GM19455 (cell line): ENCODE measurements at regions not wholly inside any gene's neighbourhood (a gene's known extent, or its start where the extent isn't known, plus 50 kb on each side); places are given as distances from the start of the nearest gene placed in this dataset.
"Not testable (repeated sequence)": the region's sequence is repeated elsewhere in the genome, so short reads cannot be mapped to it uniquely, and the experiment has no call there.

Source experiments
- ATAC-seq: cut with Tn5 transposase; IDR thresholded peaks from one replicate; pipeline ENCODE4 v1.9.1; 2021; ENCODE audit not compliant: unreplicated experiment

DNA sequence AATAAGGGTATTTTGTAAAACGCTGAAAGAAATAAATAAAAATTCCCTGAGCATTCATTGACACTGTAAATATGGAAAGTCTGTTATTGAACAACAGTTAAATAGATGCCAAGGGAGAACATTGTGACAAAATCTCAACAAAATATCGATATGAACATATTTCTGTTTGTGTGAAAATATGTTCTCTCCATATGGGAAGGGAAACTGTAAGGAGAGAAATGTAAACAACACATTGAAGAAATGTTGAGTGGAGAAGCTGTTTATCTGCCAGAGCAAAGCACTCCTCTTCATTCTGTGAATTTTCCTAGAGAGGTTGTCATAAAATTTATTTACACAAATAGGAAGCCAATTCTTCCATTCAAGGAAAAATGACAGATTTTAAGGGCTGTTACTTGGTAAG is 57.1 kb upstream of the EOMES start:
- no peak for ATAC-seq

DNA sequence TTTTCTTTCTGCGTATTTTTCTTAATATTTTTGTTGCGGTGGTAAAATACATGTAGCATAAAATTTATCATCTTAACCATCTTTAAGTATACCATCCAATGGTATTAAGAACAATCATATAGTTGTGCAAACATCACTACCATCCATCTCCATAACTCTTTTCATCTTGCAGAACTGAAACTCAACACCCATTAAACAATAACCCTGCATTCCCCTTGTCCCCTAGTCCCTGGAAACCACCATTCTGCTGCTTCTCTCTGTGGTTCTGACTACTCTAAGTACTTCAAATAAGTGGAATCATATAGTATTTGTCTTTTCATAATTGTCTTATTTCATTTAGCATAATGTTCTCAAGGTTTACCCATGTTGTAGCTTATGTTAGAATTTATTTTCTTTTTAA is 67.3 kb upstream of the EOMES start:
- ATAC-seq: no peak

DNA sequence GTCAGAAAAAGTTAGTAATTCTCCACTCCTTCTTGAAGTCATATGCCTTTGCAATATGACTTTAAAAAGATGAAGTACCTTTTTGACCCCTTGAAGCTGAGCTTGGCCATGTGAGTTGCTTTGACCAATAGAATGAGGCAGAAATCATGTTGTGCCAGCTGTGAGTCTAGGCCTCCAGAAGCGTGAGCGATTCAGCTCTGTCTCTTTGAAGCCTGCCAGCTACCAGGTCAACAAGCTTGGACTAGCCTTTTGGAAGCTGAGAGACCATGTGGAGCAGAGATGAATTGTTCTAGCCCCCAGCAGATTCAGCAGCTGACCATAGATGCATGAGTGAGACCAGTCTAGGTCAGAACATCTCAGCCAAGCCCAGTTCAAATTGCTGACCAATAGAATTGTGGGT is 69.8 kb upstream of the EOMES start:
- no peak for ATAC-seq

DNA sequence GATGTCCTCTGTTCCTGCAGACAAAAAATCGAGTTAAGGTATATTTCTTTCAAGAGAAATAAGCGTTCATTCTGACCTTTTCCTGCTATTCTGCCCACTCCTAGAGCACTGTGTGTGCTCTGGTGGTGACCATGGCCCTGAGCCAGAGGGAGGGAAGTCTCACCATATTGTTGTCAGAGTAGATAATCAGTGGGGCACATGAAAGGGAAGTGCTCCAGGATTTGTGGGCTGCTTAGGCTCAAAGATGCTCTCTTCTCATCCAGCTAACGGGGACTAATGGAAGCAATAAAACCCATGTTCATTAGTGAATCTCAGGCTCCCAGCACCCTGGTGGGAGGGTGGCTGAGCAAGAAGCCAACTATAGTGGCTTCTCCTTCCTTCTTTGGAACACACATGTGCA is 70.7 kb upstream of the EOMES start:
- ATAC-seq: no peak

DNA sequence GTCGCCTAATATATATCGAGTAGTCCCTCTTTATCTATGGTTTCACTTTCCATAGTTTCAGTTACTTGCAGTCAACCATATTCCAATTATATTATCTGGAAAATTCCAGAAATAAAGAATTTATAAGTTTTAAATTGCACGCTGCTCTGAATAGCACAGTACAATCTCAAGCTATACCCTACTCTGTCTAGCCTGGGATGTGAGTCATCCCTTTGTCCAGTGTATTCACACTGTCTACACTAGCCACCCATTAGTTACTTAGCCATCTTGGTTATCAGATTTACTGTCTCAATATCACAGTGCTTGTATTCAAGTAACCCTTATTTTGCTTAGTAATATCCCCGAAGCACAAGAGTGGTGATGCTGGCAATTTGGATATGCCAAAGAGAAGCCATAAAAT is 72.1 kb upstream of the EOMES start:
- no peak for ATAC-seq

DNA sequence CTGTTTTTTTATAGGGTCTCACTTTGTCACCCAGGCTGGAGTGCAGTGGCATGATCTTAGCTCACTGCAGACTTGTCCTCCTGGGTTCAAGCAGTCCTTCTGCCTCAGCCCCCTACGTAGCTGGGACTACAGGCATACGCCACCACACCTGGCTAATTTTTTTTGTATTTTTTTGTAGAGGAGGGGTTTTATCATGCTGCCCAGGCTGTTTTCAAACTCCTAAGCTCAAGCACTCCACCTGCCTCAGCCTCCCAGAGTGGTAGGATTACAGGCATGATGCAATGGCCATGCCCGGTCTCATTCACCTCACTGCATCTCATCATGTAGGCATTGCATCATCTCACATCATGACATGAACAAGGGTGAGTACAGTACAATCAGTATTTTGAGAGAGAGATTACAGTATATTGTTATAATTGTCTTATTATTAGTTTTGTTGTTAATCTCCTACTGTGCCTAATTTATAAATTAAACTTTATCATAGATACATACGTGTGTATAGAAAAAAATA is 74.3 kb upstream of the EOMES start:
- ATAC-seq: no peak

DNA sequence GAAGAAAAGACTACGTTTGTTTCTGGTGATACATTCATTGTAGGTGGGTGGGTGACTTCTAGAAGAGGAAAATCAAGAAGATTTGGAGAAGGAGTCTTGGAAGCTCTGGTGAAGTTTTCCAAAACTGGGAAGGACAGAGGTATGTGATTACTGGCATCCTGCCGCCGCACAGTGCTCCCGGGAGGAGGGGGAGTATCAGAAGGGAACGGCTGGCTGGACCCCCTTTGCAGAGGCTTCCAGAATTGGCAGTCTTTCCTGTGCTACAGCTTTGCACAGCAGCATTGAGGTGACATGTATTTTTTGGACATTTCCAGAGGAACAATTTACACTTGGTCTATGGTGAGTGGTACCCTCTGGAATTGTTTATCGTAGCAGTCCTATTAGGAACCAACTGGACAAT is 75.7 kb upstream of the EOMES start:
- no peak for ATAC-seq

DNA sequence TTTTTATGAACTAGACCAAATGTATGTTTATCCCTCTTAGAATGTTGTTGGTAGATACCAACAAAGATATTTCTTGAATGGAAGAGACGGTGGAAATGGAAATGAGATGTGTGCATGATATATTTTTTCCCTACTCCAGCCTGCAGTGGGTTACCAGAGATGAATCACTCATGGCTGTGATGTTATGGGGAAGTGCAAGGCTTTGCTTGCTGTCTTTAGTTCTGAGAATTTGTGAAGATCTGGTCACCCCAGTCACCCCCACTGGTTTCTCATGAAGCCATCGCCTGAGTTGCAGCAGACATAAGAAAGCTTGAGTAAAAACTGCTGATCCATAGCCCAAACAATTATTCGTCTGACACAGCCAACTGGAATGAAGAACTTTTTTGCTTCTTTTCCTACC is 78.1 kb upstream of the EOMES start:
- no peak for ATAC-seq

DNA sequence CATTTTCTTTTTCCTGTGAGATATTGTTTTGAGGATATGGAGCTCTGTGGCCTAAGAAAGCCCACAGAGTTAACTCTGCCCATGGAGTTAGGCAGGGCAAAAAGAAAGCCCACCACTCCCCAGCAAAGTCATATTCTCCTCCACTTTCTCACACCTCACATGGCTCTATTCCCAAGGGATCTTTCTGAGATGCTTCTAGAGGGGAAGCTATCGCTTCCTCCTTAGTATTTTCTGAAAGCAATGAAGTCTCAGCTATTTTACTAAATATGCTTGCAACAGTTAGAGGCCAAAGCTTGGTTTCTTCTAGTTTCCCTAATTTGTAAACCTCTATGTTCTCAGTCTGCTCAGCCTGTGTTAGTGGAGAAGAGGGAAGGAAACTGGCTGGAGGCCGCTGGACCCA is 80.3 kb upstream of the EOMES start:
- ATAC-seq: no peak

DNA sequence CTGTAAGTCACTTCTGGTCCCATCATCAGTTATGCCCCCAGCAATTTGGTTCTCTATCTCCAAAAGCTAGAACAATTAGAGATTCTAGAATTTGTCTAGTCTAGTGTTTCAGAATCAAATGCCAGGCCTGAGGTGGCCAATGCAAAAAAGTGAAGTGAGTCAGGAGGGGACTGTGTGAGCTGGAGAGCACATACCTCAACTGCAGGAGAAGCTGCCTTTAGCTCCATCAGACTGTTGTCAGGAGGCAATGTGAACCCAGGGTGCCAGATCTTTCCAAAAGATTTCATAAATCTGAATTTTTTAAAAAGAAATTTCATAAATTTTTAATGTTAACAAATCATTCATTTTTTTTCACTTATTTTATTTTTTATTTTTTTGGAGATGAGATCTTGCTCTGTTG is 80.7 kb upstream of the EOMES start:
- ATAC-seq: no peak

DNA sequence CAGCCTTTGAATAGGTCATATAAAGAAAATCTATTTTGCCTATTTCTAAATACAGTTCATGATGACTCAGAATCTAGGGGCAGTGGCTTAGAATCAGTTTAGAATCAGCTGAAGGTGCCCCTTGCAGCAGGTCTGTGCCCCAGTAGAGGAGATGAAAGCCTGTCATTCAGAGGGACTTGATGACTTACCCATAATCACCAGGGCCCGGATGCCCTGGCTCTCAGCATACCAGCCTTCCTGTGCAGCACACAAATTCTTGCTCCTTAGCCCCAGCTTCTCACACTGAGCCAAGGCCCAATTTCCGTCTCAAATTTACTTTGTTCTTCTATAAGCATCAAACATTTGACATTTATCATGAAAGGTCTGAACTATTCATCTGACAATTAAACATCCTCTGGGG is 83.2 kb upstream of the EOMES start:
- ATAC-seq: no peak

DNA sequence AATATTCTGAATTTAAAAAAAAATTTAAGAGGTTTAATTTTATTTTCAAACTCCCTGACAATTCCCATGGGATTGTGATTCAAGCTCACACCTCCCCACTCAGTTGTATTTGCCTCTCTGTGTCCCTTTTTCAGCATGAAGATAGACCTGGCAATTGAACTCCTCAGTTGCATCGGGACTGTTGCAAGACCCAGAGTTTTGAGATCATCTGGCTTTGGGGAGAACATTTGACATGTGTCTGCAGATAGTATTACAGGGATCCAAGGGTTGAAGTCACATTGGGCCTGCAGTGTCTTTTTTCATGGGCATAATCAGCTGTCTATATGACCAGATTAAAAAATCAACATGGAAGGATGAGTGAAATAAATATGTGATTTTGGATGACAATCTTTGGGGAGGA is 91.1 kb upstream of the EOMES start:
- ATAC-seq: no peak

DNA sequence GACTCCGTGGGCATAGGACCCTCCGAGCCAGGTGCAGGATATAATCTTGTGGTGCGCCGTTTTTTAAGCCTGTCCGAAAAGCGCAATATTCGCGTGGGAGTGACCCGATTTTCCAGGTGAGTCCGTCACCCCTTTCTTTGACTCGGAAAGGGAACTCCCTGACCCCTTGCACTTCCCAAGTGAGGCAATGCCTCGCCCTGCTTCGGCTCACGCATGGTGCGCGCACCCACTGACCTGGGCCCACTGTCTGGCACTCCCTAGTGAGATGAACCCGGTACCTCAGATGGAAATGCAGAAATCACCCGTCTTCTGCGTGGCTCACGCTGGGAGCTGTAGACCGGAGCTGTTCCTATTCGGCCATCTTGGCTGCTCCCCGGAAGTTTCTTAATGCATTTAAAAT is 99.5 kb upstream of the EOMES start:
- not testable (repeated sequence) for ATAC-seq

DNA sequence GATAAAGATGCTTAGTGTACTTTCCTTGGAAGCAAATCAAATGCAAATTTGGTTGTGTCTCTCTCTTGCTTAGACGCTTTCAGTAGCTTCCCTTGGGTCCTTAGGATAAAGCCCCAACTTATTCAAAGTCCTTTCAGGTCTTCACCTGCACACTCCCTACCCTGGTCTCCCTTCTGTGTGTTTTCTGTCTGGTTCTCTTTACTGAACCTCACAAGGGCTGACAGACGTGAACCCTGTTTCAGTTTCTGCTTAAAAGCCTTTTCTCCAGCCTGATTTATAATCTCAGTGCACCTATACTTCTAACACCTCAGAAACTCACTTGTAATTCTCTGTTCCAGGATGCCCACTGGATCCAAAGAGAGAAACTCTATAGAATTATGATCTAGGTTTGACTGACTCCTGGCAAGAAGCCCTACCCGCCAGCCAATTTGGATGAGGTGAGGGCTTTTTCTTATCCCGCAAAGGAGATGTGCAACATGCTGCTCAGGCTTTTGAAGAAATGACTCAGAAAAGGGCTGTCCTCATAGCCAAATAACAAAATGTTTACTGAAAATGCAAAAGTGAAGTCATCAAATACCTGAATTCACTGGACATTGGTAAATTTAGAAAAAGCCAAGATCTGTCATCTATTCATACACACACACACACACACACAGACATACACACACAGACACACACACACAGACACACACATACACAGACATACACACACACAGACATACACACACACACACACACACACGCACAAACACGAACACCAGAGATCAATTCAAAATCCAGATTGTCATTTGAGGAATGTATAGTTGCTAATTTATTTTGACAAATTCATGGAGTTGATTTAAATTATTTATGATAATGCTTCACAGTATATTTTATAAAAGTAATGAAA is 102.4 kb upstream of the EOMES start:
- ATAC-seq: no peak

DNA sequence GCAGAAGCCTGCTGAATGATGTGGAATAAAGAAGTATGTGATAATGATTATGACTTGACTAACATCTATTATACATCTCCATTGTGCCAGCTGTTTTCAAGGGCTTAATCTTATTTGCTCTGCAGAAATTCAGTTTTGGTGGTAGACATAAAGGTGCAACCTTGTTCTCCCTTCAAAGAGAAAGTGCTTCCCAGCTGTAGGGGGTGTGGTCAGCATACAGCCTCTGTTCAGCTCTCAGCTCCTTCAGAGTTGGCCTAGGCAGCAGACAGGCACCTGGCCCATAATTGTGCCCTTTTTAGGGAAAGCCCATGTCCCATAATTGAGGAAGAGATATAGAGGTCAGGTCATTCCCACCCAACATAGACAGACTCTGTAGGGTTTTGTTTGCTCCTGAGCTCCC is 104.3 kb upstream of the EOMES start:
- ATAC-seq: no peak

DNA sequence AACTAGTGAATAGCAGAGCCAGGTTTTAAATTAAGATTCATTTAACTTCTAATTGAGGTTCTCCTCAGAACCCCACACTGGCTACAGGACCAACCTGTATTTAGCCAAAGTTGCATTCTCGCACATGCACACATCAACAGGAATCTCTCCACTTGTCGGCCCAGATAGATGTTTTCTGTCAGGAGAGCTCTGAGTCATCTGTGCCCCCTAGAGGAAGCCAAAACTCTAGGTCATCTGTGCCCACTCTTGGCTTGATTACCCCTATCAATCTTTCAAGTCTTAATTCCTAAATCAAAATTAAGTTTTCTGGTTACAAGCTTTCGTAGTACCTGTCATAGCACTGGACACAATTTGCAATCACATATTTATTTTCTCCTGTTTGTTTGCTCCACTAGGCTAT is 104.9 kb upstream of the EOMES start:
- no peak for ATAC-seq

DNA sequence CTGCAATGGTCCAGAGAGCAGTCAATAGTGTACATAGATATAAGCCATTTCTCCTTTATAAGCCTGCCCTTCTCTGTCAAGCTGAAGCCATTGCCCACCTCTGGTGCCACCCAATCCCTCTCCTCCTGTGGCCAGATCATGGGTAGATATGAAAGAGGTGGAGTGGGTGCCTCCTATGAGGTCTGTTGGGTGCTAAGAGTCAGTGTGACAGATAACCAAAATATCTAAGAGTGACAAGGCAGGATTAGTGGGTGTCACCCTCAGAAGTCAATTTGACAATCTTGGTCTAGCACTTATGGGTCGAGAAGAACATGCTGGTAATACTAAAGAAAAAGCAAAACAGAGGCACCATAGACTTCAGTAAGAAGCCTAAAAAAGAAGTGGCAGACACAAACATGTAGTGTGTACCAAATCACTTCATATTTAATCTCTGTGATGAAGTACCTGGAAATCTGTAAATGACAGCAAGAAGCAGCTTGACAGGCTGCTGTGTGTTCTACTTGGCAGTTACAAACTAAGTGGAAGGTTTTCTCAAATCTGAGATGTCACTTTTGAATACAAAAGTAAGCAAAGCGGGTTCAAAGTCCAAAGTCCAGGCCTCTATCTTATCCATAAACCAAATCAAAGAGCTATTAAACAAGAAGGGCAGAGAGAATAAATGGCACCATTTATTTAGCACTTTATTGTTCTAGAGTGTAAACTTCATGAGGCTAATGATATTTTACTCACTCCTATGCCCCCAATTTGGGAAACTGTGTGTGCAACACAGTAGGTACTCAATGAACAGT is 118.9 kb upstream of the EOMES start:
- no peak for ATAC-seq

DNA sequence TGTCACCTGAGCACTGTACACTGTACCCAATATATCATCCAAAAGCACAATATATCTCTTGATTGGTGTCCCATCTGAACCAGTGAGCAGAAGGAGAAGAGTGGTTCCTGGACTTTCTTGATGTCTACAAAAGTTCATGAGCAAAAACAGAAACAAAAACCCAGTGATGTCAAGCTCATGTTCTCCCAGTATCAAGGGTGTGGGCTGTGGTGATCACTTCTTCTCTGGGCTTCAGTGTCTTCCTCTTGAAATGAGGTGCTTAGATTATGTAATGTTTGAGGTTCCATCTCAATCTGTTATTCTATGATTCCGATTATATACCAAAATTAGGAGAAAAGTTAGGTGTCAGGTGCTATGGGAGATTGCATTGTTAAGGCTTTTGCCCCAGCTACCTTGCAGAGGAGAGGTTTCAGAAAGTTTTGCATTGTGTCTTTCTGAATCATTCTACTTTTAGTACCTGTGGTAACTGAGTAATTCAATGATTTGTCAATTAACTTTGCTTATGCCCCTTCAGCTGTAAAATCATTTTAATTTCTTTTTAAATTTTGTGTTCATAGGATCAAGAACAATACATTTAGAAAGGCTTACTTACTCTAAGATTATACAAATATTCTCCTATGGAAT is 122.0 kb upstream of the EOMES start:
- ATAC-seq: no peak

DNA sequence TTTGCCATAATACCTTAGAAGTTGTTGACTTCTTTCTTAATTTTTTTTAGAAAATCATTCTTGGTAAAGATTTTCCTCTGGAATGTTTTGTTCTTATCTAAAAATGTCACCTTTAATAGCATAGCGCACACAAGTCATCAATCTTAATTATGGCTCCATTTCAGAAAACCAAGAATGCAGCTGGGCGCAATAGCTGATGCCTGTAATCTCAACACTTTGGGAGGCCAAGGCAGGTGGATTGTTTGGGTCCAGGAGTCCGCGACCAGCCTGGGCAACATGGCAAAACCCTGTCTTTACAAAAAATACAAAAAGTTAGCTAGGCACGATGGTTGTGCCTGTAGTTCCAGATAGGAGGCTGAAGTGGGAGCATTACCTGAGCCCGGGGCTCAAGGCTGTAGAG is 125.6 kb upstream of the EOMES start:
- ATAC-seq: no peak

DNA sequence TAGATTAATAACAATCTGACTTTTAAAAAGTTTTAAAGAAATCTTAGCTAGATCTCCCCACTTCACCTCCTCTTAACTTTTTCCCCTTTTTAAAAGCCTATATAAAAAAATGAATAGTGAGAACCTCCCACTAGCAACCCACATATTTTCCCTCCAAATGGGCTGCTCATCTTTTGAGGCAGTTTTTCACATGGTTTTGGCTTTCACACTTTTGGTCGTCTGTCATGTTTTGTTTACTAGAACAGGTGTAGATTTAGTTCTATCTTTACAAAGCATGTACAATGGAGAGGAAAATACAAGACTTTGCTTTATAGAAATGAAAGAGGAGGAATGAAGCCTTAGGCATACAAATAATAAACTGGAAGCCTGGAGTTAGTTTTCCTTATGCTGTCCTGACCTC is 126.7 kb upstream of the EOMES start:
- ATAC-seq: no peak

DNA sequence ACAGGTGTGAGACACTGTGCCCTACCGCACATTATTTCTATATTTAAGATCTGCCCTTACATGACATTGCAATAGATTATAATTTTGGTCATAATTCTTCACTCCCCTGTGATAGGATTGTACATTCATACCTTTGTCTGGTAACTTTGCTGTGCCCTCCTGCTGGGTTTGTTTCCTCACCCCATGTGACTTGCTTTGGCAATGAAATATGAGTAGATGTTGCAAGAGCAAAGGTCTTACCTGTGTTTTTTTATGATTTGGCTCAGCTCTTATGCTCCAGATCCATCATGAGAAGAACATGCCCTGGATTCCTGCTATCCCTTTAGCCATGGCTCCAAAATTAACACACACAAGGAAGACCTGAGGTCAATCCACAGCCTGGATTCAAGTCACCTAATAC is 137.7 kb upstream of the EOMES start:
- no peak for ATAC-seq
